ENCODE measurements at regions not wholly inside any gene's neighbourhood (a gene's known extent, or its start where the extent isn't known, plus 50 kb on each side); places are given as distances from the start of the nearest gene placed in this dataset.

DNA sequence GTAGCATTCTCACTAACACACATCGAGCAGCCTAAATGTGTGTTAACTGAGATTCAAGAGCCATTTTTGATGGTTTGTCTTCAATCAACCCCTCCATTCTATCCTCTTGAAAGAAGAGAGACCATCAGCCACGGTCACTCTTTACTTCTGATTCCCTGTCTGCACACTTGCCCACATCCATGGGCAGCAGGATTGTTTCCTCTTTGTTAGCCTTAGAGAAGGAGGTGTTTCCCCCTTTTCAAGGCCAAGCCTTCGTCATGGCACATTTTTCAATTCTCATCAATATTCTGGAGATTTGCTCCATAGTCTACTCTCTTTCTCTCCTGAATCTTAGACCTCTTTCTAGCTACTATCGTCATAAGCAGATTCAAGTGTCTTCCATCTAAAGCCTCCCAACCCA lies 522.4 kb upstream of the NAALADL2 start:
- no peaks in the 10 kb centered on the region for H3K27me3 ChIP-seq (ENCODE audit: control insufficient read depth, insufficient read depth)
- DNase-seq (no peak), ATAC-seq (no peak)
- no peak overlapping the region for H3K27ac ChIP-seq (ENCODE audit: low read length)
- WGBS, result 81% methylated on average over 4 of the region's 4 CpGs
- no peak overlapping the region for H3K4me3 ChIP-seq (ENCODE audit: low read length)
- H3K9me3 ChIP-seq (ENCODE audit: control insufficient read depth, low read length), result no peaks in the 10 kb centered on the region
- intact Hi-C loops (cut with DNase I), result no loop called here
- no peaks in the 10 kb centered on the region for H3K4me1 ChIP-seq (ENCODE audit: control insufficient read depth, insufficient read depth, low read length)

DNA sequence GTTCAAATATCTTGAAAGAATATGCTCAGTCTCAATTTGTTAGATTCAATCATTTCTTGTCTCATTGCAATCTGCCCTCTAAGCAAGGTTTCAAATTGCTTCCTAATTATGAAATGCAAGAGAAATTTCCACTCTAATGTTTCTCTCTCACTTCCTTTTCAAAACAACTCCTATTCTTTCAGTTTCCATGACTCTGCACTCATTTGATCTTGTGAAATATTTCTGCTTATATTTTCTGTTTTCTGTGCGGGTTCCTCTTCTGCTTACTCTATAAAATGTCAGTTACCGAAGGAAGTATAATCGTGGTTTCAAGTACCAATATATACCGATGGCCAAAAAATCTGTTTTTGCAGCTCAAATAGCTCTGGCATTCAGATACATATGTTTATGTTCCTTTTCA lies 521.9 kb upstream of the NAALADL2 start:
- ATAC-seq, result no peak
- 71% methylated on average over 4 of the region's 4 CpGs for WGBS
- no peaks in the 10 kb centered on the region for H3K9me3 ChIP-seq (ENCODE audit: control insufficient read depth, low read length)
- no peak overlapping the region for H3K27ac ChIP-seq (ENCODE audit: low read length)
- intact Hi-C loops (cut with DNase I), result no loop called here
- no peak overlapping the region for H3K4me3 ChIP-seq (ENCODE audit: low read length)
- DNase-seq, result no peak
- H3K27me3 ChIP-seq (ENCODE audit: control insufficient read depth, insufficient read depth), result no peaks in the 10 kb centered on the region
- H3K4me1 ChIP-seq (ENCODE audit: control insufficient read depth, insufficient read depth, low read length), result no peaks in the 10 kb centered on the region

DNA sequence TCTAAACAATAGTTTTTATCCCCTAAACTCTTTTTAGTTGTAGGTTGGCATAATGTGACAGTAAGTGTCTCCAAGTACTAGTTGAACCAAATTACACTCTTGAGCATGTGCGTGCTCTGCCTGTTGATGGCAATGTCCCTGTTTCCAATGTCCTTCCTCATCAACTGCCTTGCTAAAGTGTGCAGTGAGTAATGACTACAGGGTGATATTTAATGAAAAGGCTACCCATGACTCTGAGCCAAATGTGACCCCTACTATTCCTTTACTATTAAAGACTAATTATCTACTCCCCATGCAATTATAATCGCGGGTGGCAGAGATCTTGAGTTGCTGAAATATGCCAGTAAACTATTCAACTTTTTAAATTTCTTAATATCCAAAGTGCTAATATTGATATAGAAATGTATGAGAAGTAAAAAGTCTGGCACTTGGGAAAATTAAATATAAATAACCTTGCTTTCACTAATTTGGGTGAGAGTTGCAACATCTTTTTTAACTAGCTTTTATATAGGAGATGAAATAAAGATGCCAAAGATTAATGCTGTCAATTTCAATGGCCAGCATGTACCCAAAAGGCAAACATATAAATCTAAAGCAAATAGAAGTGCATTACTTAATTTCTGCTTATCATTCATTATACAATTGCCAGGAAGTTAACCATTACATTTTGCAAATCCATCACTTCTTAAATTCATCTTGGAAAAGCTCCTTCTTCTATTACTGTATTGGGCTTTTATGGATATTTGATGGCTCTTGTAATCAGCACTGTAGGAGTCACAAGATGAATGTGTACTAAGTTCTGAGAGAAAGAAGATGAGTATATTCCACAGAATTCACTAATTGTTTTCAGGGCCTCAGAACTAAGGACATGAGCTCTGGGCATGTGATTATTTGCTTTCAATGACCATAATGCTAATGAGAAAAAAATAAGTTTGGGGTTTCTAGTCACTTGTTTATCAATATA lies 518.2 kb upstream of the NAALADL2 start:
- WGBS, result 93% methylated on average over 3 of the region's 3 CpGs
- DNase-seq, result no peak
- H3K9me3 ChIP-seq (ENCODE audit: control insufficient read depth, low read length), result no peaks in the 10 kb centered on the region
- no peak for ATAC-seq
- no peaks in the 10 kb centered on the region for H3K4me1 ChIP-seq (ENCODE audit: control insufficient read depth, insufficient read depth, low read length)
- H3K27me3 ChIP-seq (ENCODE audit: control insufficient read depth, insufficient read depth), result no peaks in the 10 kb centered on the region
- H3K27ac ChIP-seq (ENCODE audit: low read length), result no peak overlapping the region
- no peak overlapping the region for H3K4me3 ChIP-seq (ENCODE audit: low read length)
- intact Hi-C loops (cut with DNase I), result no loop called here

DNA sequence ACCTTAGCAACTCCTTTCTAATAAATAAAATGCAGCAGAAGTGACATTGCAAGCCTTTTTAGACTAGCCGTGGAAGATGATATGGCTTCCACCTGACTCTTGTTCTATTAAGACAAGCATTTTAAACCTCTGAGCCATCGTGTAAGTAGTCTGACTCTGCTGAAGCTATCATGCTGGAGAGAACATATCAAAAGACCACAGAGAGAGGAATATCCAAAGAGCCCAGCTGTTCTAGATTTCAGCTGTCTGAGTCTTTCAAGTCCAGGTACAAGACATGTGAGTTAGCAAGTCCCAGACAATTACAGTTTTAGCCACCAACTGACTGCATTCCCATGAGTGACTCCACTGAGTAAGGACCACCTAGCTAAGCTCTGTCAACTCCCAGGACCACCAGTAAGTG lies 517.0 kb upstream of the NAALADL2 start:
- H3K4me3 ChIP-seq (ENCODE audit: low read length), result no peak overlapping the region
- intact Hi-C loops (cut with DNase I), result no loop called here
- WGBS, result 67% methylated on average over 2 of the region's 2 CpGs
- no peaks in the 10 kb centered on the region for H3K9me3 ChIP-seq (ENCODE audit: control insufficient read depth, low read length)
- no peaks in the 10 kb centered on the region for H3K4me1 ChIP-seq (ENCODE audit: control insufficient read depth, insufficient read depth, low read length)
- no peaks in the 10 kb centered on the region for H3K27me3 ChIP-seq (ENCODE audit: control insufficient read depth, insufficient read depth)
- no peak for DNase-seq
- ATAC-seq, result no peak
- no peak overlapping the region for H3K27ac ChIP-seq (ENCODE audit: low read length)

- no peak for DNase-seq
- ATAC-seq, result no peak
- WGBS, result 28% methylated on average over 3 of the region's 3 CpGs
- no peaks in the 10 kb centered on the region for H3K9me3 ChIP-seq (ENCODE audit: control insufficient read depth, low read length)
- H3K27me3 ChIP-seq (ENCODE audit: control insufficient read depth, insufficient read depth), result no peaks in the 10 kb centered on the region
- no peaks in the 10 kb centered on the region for H3K4me1 ChIP-seq (ENCODE audit: control insufficient read depth, insufficient read depth, low read length)
- intact Hi-C loops (cut with DNase I), result no loop called here
- H3K27ac ChIP-seq (ENCODE audit: low read length), result no peak overlapping the region
- no peak overlapping the region for H3K4me3 ChIP-seq (ENCODE audit: low read length)
Observed at GRCh38 chr3:174342941-174343501, 516.1 kb upstream of the NAALADL2 start.

DNA sequence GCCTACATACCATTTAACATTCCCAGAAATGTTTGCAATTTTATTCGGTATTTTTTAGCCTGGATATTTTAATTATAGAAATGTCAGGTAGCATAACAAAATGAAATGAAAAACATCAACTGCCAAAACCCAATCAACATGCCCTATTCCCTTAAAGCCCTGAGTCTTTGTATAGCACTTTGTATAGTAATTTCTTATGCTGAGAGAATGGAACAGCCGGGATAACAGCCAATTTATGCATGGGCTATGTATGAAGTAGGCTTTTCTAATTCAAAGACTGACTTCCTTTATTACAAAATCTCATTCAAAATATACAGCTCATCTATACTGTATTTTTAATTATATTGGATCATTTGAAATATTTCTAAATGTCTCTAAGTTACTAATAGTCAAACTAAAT lies 513.0 kb upstream of the NAALADL2 start:
- ATAC-seq (no peak), DNase-seq (no peak)
- Histone ChIP-seq H3K27ac (ENCODE audit: low read length) (no peak overlapping the region), H3K4me3 (ENCODE audit: low read length) (no peak overlapping the region), H3K4me1 (ENCODE audit: control insufficient read depth, insufficient read depth, low read length) (no peaks in the 10 kb centered on the region), H3K9me3 (ENCODE audit: control insufficient read depth, low read length) (no peaks in the 10 kb centered on the region), H3K27me3 (ENCODE audit: control insufficient read depth, insufficient read depth) (no peaks in the 10 kb centered on the region)
- WGBS, result 93% methylated on average over 2 of the region's 2 CpGs
- intact Hi-C loops (cut with DNase I), result no loop called here

- Histone ChIP-seq H3K27ac (ENCODE audit: low read length) (no peak overlapping the region), H3K4me3 (ENCODE audit: low read length) (no peak overlapping the region), H3K4me1 (ENCODE audit: control insufficient read depth, insufficient read depth, low read length) (no peaks in the 10 kb centered on the region), H3K9me3 (ENCODE audit: control insufficient read depth, low read length) (no peaks in the 10 kb centered on the region), H3K27me3 (ENCODE audit: control insufficient read depth, insufficient read depth) (no peaks in the 10 kb centered on the region)
- DNase-seq (no peak), ATAC-seq (no peak)
- intact Hi-C loops (cut with DNase I), result no loop called here
- WGBS, result 75% methylated on average over 1 of the region's 1 CpG
Observed at GRCh38 chr3:174346571-174346970, 512.6 kb upstream of the NAALADL2 start.

GRCh38 chr3:174347474-174348138 lies 511.5 kb upstream of the NAALADL2 start:
- DNase-seq, result no peak
- Histone ChIP-seq H3K4me3 (ENCODE audit: low read length) (no peak overlapping the region), H3K27ac (ENCODE audit: low read length) (no peak overlapping the region), H3K4me1 (ENCODE audit: control insufficient read depth, insufficient read depth, low read length) (no peaks in the 10 kb centered on the region), H3K27me3 (ENCODE audit: control insufficient read depth, insufficient read depth) (no peaks in the 10 kb centered on the region), H3K9me3 (ENCODE audit: control insufficient read depth, low read length) (no peaks in the 10 kb centered on the region)
- intact Hi-C loops (cut with DNase I), result no loop called here
- ATAC-seq, result no peak
- WGBS, result 93% methylated on average over 2 of the region's 2 CpGs

- Histone ChIP-seq H3K4me3 (ENCODE audit: low read length) (no peak overlapping the region), H3K9me3 (ENCODE audit: control insufficient read depth, low read length) (no peaks in the 10 kb centered on the region), H3K27ac (ENCODE audit: low read length) (no peak overlapping the region), H3K4me1 (ENCODE audit: control insufficient read depth, insufficient read depth, low read length) (no peaks in the 10 kb centered on the region), H3K27me3 (ENCODE audit: control insufficient read depth, insufficient read depth) (no peaks in the 10 kb centered on the region)
- no peak for DNase-seq
- no peak for ATAC-seq
- intact Hi-C loops (cut with DNase I), result no loop called here
Observed at GRCh38 chr3:174352227-174352626, 506.9 kb upstream of the NAALADL2 start.

DNA sequence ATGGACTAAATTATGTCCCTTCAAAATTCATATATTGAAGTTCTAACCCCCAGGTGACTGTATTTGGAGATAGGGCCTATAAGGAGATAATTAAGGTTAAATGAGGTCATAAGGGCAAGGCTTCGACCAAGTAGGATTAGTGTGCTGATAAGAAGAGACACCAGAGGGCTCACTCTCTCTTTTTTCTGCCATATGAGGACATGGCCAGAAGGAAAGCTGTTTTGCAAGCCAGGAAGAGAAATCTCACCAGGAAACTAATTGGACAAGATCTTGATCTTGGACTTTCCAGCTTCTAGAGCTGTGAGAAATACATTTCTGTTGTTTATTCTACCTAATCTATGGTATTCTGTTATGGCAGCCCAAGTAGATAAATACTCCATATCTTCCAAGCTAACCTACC lies 503.6 kb upstream of the NAALADL2 start:
- no peak for DNase-seq
- Histone ChIP-seq H3K9me3 (ENCODE audit: control insufficient read depth, low read length) (no peaks in the 10 kb centered on the region), H3K27me3 (ENCODE audit: control insufficient read depth, insufficient read depth) (no peaks in the 10 kb centered on the region), H3K27ac (ENCODE audit: low read length) (no peak overlapping the region), H3K4me3 (ENCODE audit: low read length) (no peak overlapping the region), H3K4me1 (ENCODE audit: control insufficient read depth, insufficient read depth, low read length) (no peaks in the 10 kb centered on the region)
- intact Hi-C loops (cut with DNase I), result no loop called here
- no peak for ATAC-seq
- 19% methylated on average over 1 of the region's 1 CpG for WGBS

DNA sequence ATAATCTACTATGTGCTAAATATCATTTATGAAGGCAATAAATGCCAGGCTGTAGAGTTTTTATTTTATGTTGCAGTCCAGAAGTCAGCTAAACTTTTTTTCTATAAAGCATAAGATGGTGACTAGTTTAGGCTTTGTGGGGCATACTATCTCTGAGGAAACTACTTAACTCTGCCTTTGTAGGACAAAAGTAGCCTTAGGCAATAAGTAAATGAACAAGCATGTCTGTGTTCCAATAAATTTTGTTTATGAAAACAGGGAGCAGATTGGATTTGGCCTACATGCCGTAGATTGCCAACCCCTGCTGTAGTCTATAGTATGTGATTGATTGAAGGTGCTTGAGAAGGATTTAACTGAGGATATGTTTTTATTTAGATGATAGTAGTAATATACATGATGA lies 502.5 kb upstream of the NAALADL2 start:
- 80% methylated on average over 1 of the region's 1 CpG for WGBS
- DNase-seq (no peak), ATAC-seq (no peak)
- Histone ChIP-seq H3K27me3 (ENCODE audit: control insufficient read depth, insufficient read depth) (no peaks in the 10 kb centered on the region), H3K27ac (ENCODE audit: low read length) (no peak overlapping the region), H3K4me3 (ENCODE audit: low read length) (no peak overlapping the region), H3K9me3 (ENCODE audit: control insufficient read depth, low read length) (no peaks in the 10 kb centered on the region), H3K4me1 (ENCODE audit: control insufficient read depth, insufficient read depth, low read length) (no peaks in the 10 kb centered on the region)
- intact Hi-C loops (cut with DNase I), result no loop called here
